ENCODE measurements at regions not wholly inside any gene's neighbourhood (a gene's known extent, or its start where the extent isn't known, plus 50 kb on each side); places are given as distances from the start of the nearest gene placed in this dataset.
"Not testable (repeated sequence)": the region's sequence is repeated elsewhere in the genome, so short reads cannot be mapped to it uniquely, and the experiment has no call there.

DNA sequence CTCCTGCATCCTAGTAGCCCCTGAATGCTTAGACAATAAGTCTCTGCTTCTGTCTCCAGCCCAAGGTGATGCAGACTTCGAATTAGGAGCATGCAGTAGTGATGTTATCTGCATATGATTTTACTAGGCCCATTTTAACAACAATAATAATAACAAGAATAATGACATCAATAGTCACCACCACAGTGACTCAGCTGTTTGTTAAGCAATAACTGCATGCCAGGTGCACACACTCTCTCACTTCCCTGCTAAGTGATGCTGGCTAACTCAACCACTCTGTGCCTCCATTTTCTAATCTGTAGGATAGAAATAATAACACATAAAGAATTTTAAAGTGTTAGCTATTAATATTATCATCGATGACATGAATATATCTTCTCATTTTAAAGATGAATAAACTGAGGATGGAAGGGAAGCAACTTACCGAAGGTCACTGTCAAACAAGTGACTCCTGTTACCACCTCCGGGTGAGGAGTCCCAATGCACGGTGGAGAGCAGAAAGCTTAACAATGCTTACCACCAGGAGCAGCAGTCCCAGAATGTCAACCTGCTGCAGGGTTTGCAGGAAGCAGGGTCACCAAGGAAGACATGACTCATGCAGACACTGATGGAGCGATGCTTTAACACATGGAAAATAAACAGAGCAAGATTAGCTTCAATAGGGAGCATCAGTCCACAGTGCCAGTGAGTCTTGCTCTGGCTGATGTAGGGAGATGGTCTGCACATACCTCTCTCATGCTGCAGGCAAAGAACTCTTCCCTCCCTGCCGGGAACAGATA is 290.2 kb downstream of the SPATA17 start:
- no peak for DNase-seq

DNA sequence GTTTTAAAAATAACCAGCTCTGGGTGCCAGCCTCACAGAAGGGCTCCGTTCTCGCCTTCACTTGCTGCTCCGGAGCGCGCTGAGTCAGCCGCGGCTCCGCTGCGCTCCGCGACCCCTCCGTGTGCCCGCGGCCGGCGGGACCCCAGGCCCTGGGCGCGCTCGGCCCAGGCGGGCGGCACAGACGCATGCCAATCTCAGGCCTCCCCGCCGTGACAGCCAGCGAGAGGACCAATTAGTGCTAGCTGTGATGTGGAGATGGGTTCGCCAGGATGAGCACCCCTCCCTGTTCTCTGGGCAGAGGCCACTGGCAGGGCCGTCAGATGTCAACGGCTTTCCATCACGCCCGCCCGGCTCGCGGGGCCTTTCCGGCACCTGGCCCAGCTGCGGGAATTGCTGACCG is 293.8 kb downstream of the SPATA17 start:
- DNase-seq: no peak

GRCh38 chr1:217929213-217929885 is 298.2 kb downstream of the SPATA17 start:
- DNase-seq: no peak

GRCh38 chr1:217943361-217943760 is 312.2 kb downstream of the SPATA17 start:
- no peak for DNase-seq

DNA sequence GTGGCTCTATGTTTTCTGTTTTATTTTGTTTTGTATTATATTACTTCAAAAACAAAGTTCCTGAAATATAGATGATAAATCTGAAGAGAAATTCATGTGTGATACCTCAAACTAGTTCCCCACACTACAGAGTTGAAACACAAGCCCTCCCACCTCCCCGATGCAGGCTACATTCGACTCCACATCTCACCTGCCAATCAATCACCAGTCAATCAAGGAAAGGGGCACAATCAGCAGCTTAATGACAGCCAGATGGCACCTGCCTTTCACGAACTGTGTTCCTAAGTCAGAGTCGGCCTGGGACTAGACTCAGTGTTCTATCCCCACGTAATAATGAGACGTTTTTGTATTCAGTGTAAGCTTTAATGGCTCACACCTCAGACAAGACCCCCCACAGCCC is 313.4 kb downstream of the SPATA17 start:
- no peak for DNase-seq

DNA sequence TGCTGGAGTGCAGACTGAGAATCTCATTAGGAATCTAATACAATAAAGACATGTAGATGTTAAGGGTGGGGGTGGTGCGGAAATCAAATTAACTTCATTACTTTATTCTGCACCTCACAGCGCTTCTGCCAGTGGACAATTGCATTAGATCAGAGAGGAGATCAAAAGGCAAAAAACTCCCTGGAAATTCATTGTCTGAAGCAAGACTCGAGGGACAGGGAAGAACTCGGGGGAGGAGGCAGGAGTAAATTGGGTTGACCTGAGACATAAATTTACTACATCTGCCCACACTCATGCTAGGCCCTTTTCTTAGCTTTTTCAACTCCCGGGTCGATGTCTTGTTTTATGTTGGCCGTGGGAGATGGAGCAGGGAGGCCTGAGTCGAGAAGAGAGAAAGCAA is 315.4 kb downstream of the SPATA17 start:
- no peak for DNase-seq

- no peak for DNase-seq
Measured at GRCh38 chr1:217948741-217949140, 317.6 kb downstream of the SPATA17 start.

DNA sequence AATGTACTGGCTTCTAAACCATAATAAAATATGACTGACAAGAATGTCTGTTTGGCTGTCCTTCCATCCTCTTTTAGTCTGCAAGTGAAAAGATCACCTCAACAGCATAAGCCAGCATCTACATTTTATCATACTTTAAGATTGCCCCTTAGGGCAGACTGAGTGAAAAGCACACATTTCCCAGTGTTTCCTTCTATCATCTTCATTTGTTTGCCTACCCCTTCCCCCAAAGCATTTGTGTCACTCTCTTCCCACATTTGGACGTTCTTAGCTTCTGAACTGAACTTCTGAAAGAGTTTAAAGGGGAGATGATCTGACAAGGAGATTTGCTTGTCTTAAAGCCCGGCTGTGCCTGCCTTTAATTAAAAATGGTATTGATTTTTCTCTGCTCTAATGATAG is 322.2 kb downstream of the SPATA17 start:
- no peak for DNase-seq

DNA sequence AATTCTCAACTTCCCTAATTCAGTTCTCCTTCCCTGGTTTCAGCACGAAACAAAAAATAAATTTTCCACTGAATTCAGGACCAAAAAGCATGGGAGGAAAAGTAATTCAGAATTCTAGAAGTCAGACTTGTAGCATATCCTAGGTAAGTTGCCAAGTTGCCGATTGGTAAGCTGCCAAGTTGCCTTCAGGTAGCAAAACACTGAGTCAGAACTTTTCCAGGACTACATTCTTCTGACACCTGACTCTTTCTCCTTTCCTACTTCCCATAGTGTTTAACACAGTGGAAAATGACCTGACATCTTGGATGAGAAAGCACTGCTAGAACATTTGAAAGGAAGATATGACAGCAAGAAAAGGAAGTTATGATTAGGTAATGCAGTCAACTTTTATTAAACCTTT is 322.8 kb downstream of the SPATA17 start:
- DNase-seq: no peak

GRCh38 chr1:217955723-217956122 is 324.6 kb downstream of the SPATA17 start:
- DNase-seq: no peak

GRCh38 chr1:217965156-217965786 is 319.8 kb upstream of the RRP15 start:
- DNase-seq: no peak

- DNase-seq: no peak
Measured at GRCh38 chr1:217968085-217968484, 317.0 kb upstream of the RRP15 start.

DNA sequence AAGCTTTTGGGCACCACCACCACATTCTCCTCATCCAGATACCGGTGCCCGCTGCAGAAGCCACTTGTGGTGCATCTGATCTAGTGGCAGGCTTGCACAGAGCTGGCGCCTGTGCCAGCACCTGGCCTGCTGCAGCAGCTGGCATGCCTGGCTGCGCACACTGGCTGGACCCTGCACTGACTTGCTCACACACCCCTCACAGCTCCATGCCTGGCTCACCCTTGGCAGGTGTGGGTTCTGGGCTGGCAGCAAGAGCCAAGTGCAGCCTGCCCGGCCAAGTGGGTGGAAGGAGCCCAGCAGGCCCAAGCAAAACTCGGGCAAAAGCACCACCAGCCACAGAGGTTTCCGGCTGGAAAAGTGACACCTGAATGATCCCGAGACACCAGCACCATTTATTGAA is 315.7 kb upstream of the RRP15 start:
- no peak for DNase-seq

- DNase-seq: no peak
Measured at GRCh38 chr1:217977943-217978342, 307.1 kb upstream of the RRP15 start.

GRCh38 chr1:217981430-217981829 is 303.7 kb upstream of the RRP15 start:
- DNase-seq: no peak

DNA sequence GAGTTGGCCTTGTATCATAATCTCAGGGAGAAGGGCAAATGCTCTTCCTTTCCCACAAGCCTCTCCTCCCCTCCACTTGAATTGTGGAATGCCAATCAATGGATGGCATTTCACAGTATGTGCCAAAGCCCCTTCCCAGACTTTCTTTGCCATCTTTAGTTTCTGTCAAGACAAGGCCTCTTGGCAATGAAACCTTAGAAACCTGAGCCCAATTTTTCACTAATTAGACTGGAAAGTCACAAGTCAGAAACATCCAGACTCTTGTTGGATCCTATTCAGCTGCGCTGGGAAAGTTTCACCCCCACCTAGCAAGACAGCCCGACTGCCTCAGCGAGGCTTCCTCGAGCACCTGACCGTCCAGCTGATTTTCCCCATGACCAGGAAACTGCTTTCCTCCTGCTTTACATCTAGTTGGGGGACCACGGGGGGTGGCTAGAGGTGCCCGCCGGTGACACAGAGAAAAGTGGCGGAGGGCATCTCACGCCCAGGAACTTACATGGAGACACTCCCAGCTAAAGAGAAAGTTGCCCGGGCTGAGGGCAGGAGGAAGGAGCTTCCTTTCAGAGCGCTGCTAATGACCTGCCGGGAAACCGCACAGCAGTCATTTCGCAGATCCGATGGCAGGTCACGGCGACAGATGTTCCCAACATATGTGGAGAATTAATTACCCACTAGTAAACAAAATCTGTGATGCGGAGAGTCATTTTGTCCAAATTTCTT is 302.6 kb upstream of the RRP15 start:
- DNase-seq: no peak

DNA sequence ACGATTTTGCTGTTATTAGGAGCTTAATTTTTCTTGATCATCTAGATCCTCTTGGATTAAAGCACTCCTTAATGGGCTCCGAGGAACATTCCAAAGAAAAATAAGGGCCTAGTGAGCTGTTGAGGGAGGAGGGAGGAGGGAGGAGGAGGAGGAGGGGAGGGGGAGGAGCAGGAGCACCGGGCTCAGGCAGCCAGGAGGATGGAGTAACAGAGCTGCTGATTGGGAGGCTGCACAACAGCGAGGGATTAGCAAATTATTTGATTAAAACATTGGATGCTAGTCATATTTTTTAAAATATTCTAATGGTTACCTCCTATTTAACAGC is 302.1 kb upstream of the RRP15 start:
- DNase-seq: no peak

GRCh38 chr1:217985641-217986040 is 299.5 kb upstream of the RRP15 start:
- DNase-seq: no peak

GRCh38 chr1:217989510-217989909 is 295.6 kb upstream of the RRP15 start:
- DNase-seq: no peak

GRCh38 chr1:217993439-217993838 is 291.7 kb upstream of the RRP15 start:
- no peak for DNase-seq

DNA sequence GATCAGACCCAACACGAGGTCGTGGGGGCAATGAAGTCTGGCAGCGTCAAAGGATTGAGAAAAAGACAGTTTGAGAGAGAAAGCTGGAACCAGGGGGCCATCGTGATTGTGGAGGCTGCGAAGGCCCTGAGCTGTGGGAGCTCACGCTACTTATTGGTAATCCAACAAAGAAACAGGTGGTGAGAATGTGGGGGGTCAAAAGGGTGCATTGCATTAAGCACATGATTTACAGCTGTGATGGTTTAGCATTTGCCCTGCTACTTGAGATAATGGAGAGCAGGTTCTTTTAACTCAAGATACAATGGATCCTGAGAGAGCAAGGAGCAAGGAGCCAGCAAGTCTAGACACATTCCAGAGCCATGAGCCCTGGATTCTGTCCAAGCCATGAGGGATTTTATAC is 276.8 kb upstream of the RRP15 start:
- DNase-seq: not testable (repeated sequence)

DNA sequence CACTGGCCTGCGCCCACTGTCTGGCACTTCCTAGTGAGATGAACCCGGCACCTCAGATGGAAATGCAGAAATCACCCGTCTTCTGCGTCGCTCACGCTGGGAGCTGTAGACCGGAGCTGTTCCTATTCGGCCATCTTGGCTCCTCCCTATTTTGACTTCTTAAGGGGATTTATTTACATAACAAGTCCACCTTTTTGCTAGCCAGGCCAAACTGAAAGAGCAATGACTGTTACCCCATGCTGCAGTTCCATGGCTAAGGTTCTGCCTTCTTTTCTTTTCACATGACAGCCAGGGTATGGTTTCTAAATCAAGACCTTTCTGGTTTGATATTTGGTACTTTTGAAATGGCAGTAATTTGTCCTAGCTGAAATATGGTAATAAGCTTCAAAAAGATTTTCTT is 270.0 kb upstream of the RRP15 start:
- not testable (repeated sequence) for DNase-seq

DNA sequence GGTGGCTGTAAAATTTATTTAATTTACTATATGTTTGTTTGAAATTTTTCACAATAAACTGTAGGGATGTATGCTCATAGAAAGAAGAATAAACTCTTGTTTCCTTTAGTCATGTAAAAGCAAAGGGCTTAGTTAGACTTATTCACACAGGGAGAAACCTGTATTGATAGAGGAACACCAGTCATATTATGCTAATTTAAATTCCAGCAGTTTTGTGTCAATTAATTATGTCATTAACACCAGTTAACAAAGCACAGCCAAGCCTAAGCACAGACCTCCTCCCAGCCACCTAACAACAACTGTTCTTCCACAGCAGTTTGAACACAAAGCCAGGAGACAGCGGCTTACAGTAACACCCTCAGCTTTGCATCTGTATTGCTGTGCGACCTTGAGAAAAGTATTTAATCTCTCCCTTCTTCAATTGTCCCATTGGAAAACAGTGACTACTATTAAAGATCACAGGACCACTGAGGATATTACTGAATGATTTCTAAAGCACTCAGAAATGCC is 260.8 kb upstream of the RRP15 start:
- no peak for DNase-seq

DNA sequence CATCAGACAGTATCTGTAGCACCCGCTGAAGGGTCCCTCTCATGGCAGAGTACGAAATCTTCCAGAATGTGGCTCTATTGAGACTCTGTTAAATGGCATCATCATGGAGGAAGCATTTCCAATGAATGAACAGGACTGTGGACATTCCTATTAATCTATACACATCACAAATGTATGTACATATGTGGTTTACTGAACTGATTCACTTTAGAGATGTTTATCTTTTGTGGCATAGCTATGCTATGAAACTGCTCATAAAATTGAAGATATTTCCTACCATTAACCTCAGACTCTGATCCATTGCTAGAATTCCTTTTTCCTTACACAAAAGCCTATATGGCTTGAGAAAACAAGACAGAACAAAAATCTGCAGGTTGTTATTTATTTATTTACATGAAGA is 259.6 kb upstream of the RRP15 start:
- no peak for DNase-seq

Measured in NCI-H1436 (cell line).